H1 (cell line): ENCODE measurements at regions not wholly inside any gene's neighbourhood (a gene's known extent, or its start where the extent isn't known, plus 50 kb on each side); places are given as distances from the start of the nearest gene placed in this dataset.
A peak's percentile ranks its signal among the peaks of the same experiment; 100 is the strongest.
"Not testable (repeated sequence)": the region's sequence is repeated elsewhere in the genome, so short reads cannot be mapped to it uniquely, and the experiment has no call there.

Source experiments
- CTCF ChIA-PET: fragments of 300-600 bp; sonication (Branson Sonifier 250); formaldehyde crosslinking; loops from one replicate; lab custom pipeline; 2021; ENCODE audit not compliant: partially characterized antibody; lab: Charles Lee
- POLR2A ChIA-PET: fragments of 300-600 bp; sonication (Branson Sonifier 250); formaldehyde crosslinking; loops from one replicate; lab custom pipeline; 2021; ENCODE audit warnings: inconsistent platforms; ENCODE audit not compliant: partially characterized antibody; lab: Charles Lee
- DNase-seq, 2 experiments: peaks; one replicate each; pipeline versions ENCODE4 v3.0.0 to v3.0.0-alpha.2; 2010 to 2022; ENCODE audit warnings: low spot score in 2 of 2, low read depth in 1 of 2, mixed read lengths in 1 of 2
- FAIRE-seq: peaks from 2 replicates; lab custom pipeline; 2011; peaks lifted over from hg19 to GRCh38; lab: Jason Lieb, UNC
- H2AFZ ChIP-seq: 2 replicates; pipeline ENCODE4 v1.8.1; 2012; ENCODE audit warnings: low read length, inconsistent platforms
- H2AK5ac ChIP-seq: 2 replicates; pipeline ENCODE4 v1.6.1; 2013; ENCODE audit warnings: low read depth, low read length
- H2BK120ac ChIP-seq: replicated peaks from 2 replicates; pipeline ENCODE3; 2013; ENCODE audit warnings: low read depth, low read length, inconsistent platforms
- H2BK12ac ChIP-seq: 2 replicates; pipeline ENCODE4 v1.6.1; 2013; ENCODE audit warnings: low read depth, low read length
- H2BK15ac ChIP-seq: 2 replicates; pipeline ENCODE4 v1.6.1; 2013; ENCODE audit warnings: low read length
- H2BK20ac ChIP-seq: 2 replicates; pipeline ENCODE4 v1.6.1; 2013; ENCODE audit warnings: low read length
- H2BK5ac ChIP-seq: 2 replicates; pipeline ENCODE4 v1.6.1; 2013; ENCODE audit warnings: low read depth, low read length
- H3K14ac ChIP-seq: 2 replicates; pipeline ENCODE4 v1.6.1; 2013; ENCODE audit warnings: inconsistent platforms; ENCODE audit not compliant: insufficient read length
- H3K18ac ChIP-seq: 2 replicates; pipeline ENCODE4 v1.6.1; 2013; ENCODE audit warnings: low read length; ENCODE audit errors: extremely low read depth
- H3K23ac ChIP-seq: 2 replicates; pipeline ENCODE4 v1.6.1; 2013; ENCODE audit warnings: inconsistent platforms; ENCODE audit not compliant: insufficient read length
- H3K23me2 ChIP-seq: 2 replicates; pipeline ENCODE4 v1.6.1; 2013; ENCODE audit warnings: low read depth, low read length
- H3K27ac ChIP-seq: 2 replicates; pipeline ENCODE4 v1.6.1; 2011; ENCODE audit warnings: low read depth, low read length, inconsistent platforms
- H3K27me3 ChIP-seq, 4 experiments: replicated peaks in 1 of 4; 1 replicate in 1 of 4; 2 replicates in 3 of 4; pipeline versions ENCODE4 v1.6.1 to v1.8.1; 2011 to 2013; ENCODE audit warnings: low read length in 3 of 4, mild to moderate bottlenecking in 3 of 4, inconsistent platforms in 2 of 4, mixed read lengths in 2 of 4, moderate library complexity in 1 of 4; ENCODE audit not compliant: control insufficient read depth in 3 of 4, insufficient read depth in 3 of 4; ENCODE audit errors: extremely low read depth in 1 of 4
- H3K36me3 ChIP-seq, 4 experiments: 2 replicates each; pipeline versions ENCODE4 v1.6.1 to v1.8.1; 2011 to 2013; ENCODE audit warnings: mild to moderate bottlenecking in 4 of 4, low read length in 3 of 4, moderate library complexity in 2 of 4, control low read depth in 1 of 4, inconsistent platforms in 1 of 4; ENCODE audit not compliant: insufficient read depth in 4 of 4, control insufficient read depth in 2 of 4
- H3K4ac ChIP-seq: replicated peaks from 2 replicates; pipeline ENCODE3; 2013; ENCODE audit warnings: low read length, low read depth, mixed read lengths, inconsistent platforms; ENCODE audit not compliant: insufficient read length
- H3K4me1 ChIP-seq, 4 experiments: replicated peaks in 1 of 4; 1 replicate in 1 of 4; 2 replicates in 3 of 4; pipeline versions ENCODE4 v1.6.1 to v1.8.1; 2011 to 2013; ENCODE audit warnings: low read length in 3 of 4, inconsistent platforms in 2 of 4, mixed read lengths in 1 of 4; ENCODE audit not compliant: insufficient read depth in 4 of 4, control insufficient read depth in 3 of 4
- H3K4me2 ChIP-seq, 2 experiments: 2 replicates each; pipeline versions ENCODE4 v1.6.1 to v1.8.1; 2011 to 2013; ENCODE audit warnings: low read depth in 2 of 2, low read length in 2 of 2, control low read depth in 1 of 2, inconsistent platforms in 1 of 2, mild to moderate bottlenecking in 1 of 2; ENCODE audit not compliant: insufficient read depth in 1 of 2
- H3K4me3 ChIP-seq, 4 experiments: fragments of 200-600, 300-600 bp in 1 of 4; sonication (generic), shearing (Covaris generic), sonication (Bioruptor Twin) in 1 of 4; 2 replicates each; pipeline versions ENCODE4 v1.5.1 to v1.8.1; 2011 to 2016; ENCODE audit warnings: low read length in 4 of 4, low read depth in 3 of 4, control low read depth in 2 of 4, inconsistent platforms in 2 of 4, mild to moderate bottlenecking in 2 of 4, mixed read lengths in 1 of 4, moderate library complexity in 1 of 4; ENCODE audit not compliant: insufficient read depth in 2 of 4; ENCODE audit errors: extremely low read depth in 1 of 4
- H3K56ac ChIP-seq: replicated peaks from 2 replicates; pipeline ENCODE3; 2013; ENCODE audit warnings: low read depth, mild to moderate bottlenecking, mixed read lengths, low read length, inconsistent platforms; ENCODE audit not compliant: insufficient read length
- H3K79me1 ChIP-seq: 2 replicates; pipeline ENCODE4 v1.6.1; 2013; ENCODE audit warnings: low read depth, low read length, control low read depth
- H3K79me2 ChIP-seq, 2 experiments: 2 replicates each; pipeline versions ENCODE4 v1.6.1 to v1.8.1; 2012 to 2013; ENCODE audit warnings: low read length in 2 of 2, mild to moderate bottlenecking in 2 of 2, inconsistent platforms in 1 of 2; ENCODE audit not compliant: insufficient read depth in 2 of 2, control insufficient read depth in 1 of 2
- H3K9ac ChIP-seq, 4 experiments: replicated peaks in 1 of 4; 1 replicate in 1 of 4; 2 replicates in 3 of 4; pipeline versions ENCODE4 v1.6.1 to v1.8.1; 2011 to 2013; ENCODE audit warnings: low read depth in 3 of 4, low read length in 3 of 4, control low read depth in 2 of 4, mild to moderate bottlenecking in 2 of 4, moderate library complexity in 2 of 4, inconsistent platforms in 1 of 4; ENCODE audit errors: extremely low read depth in 1 of 4
- H3K9me3 ChIP-seq, 2 experiments: 2 replicates each; pipeline versions ENCODE4 v1.6.1 to v1.8.1; 2012 to 2013; ENCODE audit warnings: mild to moderate bottlenecking in 2 of 2, moderate library complexity in 2 of 2, control low read depth in 1 of 2, inconsistent platforms in 1 of 2, low read depth in 1 of 2, low read length in 1 of 2, mixed read lengths in 1 of 2; ENCODE audit not compliant: insufficient read depth in 2 of 2
- H4K20me1 ChIP-seq, 2 experiments: replicated peaks in 1 of 2; 2 replicates each; pipeline versions ENCODE3 to v1.8.1; 2011 to 2013; ENCODE audit warnings: inconsistent platforms in 2 of 2, low read length in 2 of 2, mild to moderate bottlenecking in 1 of 2; ENCODE audit not compliant: insufficient read depth in 2 of 2, control insufficient read depth in 1 of 2
- H4K5ac ChIP-seq: 2 replicates; pipeline ENCODE4 v1.6.1; 2013; ENCODE audit warnings: low read length, low read depth, mixed read lengths, inconsistent platforms; ENCODE audit not compliant: insufficient read length
- H4K8ac ChIP-seq: 2 replicates; pipeline ENCODE4 v1.8.0; 2013; ENCODE audit warnings: mild to moderate bottlenecking, moderate library complexity, low read length, inconsistent platforms; ENCODE audit not compliant: insufficient read depth; ENCODE audit errors: extremely low read depth
- H4K91ac ChIP-seq: replicated peaks from 2 replicates; pipeline ENCODE3; 2013; ENCODE audit warnings: low read length, mixed read lengths, inconsistent platforms; ENCODE audit not compliant: insufficient read length
- CTCF ChIP-seq, 3 experiments: IDR thresholded peaks; 1 replicate in 2 of 3; 2 replicates in 1 of 3; pipeline versions ENCODE4 v1.5.1 to v1.6.1; 2011; ENCODE audit warnings: low read length in 3 of 3, mild to moderate bottlenecking in 3 of 3, inconsistent platforms in 2 of 3, low read depth in 1 of 3, moderate library complexity in 1 of 3; ENCODE audit not compliant: insufficient read depth in 1 of 3; ENCODE audit errors: control extremely low read depth in 1 of 3
- RAD21 ChIP-seq, 2 experiments: IDR thresholded peaks in 1 of 2; conservative IDR thresholded peaks in 1 of 2; 2 replicates each; pipeline ENCODE4 v1.6.1; 2011; ENCODE audit warnings: low read depth in 2 of 2, low read length in 2 of 2, improper control_type of control experiment in 1 of 2, inconsistent platforms in 1 of 2, mild to moderate bottlenecking in 1 of 2, moderate library complexity in 1 of 2
- WGBS, 2 experiments: shearing (Covaris generic) in 1 of 2; methylation state at CpG; one replicate each; pipeline versions ENCODE4 v1.1.6 to v1.1.7; 2013 to 2015; ENCODE audit warnings: low lambda C conversion rate in 2 of 2, mixed read lengths in 2 of 2, inconsistent platforms in 1 of 2, low coverage in 1 of 2, missing lambda C conversion rate in 1 of 2; ENCODE audit not compliant: insufficient replicate concordance in 2 of 2, insufficient coverage in 1 of 2, insufficient read length in 1 of 2; ENCODE audit errors: extremely low coverage in 1 of 2, missing lambda C conversion rate in 1 of 2; 5-methylcytosine and 5-hydroxymethylcytosine counted together

DNA sequence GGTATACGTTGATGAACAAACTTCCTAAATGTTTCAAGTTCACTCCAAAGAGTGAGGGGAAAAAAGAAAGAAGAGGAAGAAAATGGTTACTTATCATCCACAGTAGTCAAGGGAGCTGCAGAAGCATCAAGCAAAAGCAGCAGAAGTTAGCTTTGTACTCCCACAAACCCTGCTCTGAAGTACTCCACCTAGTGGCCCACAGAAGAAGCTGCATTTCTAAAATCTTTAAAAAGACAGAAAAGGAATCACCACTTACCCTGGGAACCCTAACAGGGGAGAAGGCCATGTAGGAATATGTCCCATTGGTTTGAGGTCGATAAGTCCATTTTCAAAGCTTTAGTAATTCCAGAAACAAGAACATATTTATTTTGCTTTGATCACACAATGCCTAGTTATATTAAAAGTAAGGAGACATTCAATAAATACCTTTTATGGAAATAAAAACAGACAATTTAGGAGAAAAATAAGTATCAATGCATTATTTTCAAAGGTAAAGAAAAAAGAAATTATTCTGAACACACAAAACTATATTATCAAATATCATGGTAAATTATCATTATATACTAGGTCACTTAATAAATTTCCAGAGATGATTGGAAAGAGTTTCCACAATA is 900.5 kb upstream of the DEFB115 start:
- FAIRE-seq, H2BK15ac ChIP-seq, H3K79me2 ChIP-seq, H3K23ac ChIP-seq, H3K4me1 ChIP-seq, H3K23me2 ChIP-seq, H4K91ac ChIP-seq, H3K27me3 ChIP-seq, H3K36me3 ChIP-seq, H4K20me1 ChIP-seq, H3K4me3 ChIP-seq, H2AFZ ChIP-seq, H3K14ac ChIP-seq, H3K27ac ChIP-seq, H3K9ac ChIP-seq, POLR2A ChIA-PET, H4K8ac ChIP-seq, H4K5ac ChIP-seq, H2BK12ac ChIP-seq, H3K56ac ChIP-seq, H3K79me1 ChIP-seq, DNase-seq, H2BK120ac ChIP-seq, H3K18ac ChIP-seq, H3K4ac ChIP-seq, H2BK5ac ChIP-seq, H2AK5ac ChIP-seq, H2BK20ac ChIP-seq, H3K4me2 ChIP-seq, CTCF ChIA-PET: not testable (repeated sequence)
- peaks cover 12 to 19% of the 10 kb centered on the region in 2 experiments; a peak in 3 of 4 replicates for H3K9me3 ChIP-seq
- TF ChIP-seq CTCF (IDR thresholded peaks at IDR 0.05; ENCODE audit: control extremely low read depth in 1 of 3, insufficient read depth in 1 of 3, low read depth in 1 of 3, low read length in 3 of 3), result peak in 1 of 3 experiments; percentile 24; a peak in 1 of 4 replicates
- TF ChIP-seq RAD21 (IDR thresholded peaks at IDR 0.05 in 1 of 2, conservative IDR thresholded peaks at IDR 0.05 in 1 of 2; ENCODE audit: low read depth in 2 of 2, low read length in 2 of 2), result peak in 1 of 2 experiments; percentile 6; a peak in 1 of 4 replicates
- WGBS, 2 experiments, result 80% methylated on average over 2 of the region's 2 CpGs; no CpG with 5 or more reads in 1 of the 2 experiments
